Cardiac fibroblast (primary cell): ENCODE measurements at regions not wholly inside any gene's neighbourhood (a gene's known extent, or its start where the extent isn't known, plus 50 kb on each side); places are given as distances from the start of the nearest gene placed in this dataset.

Experiments
- DNase-seq, 2 donors: peaks; one replicate each; pipeline versions ENCODE4 v3.0.0 to v3.0.0-alpha.2; 2010; ENCODE audit warnings: low read depth in 2 of 2
- H3K4me3 ChIP-seq, 2 donors: replicated peaks in 1 of 2; 1 replicate in 1 of 2; 2 replicates in 1 of 2; pipeline ENCODE4 v1.5.1; 2011; ENCODE audit warnings: low read depth in 2 of 2, low read length in 2 of 2, mild to moderate bottlenecking in 2 of 2, moderate library complexity in 1 of 2
- TF ChIP-seq, protein P1 (sequence below): IDR thresholded peaks from one replicate; pipeline ENCODE4 v1.5.1; 2011; ENCODE audit warnings: low read depth, mild to moderate bottlenecking, low read length, inconsistent platforms

- no peak for DNase-seq
- no peak overlapping the region for H3K4me3 ChIP-seq
- TF ChIP-seq, protein P1, sequence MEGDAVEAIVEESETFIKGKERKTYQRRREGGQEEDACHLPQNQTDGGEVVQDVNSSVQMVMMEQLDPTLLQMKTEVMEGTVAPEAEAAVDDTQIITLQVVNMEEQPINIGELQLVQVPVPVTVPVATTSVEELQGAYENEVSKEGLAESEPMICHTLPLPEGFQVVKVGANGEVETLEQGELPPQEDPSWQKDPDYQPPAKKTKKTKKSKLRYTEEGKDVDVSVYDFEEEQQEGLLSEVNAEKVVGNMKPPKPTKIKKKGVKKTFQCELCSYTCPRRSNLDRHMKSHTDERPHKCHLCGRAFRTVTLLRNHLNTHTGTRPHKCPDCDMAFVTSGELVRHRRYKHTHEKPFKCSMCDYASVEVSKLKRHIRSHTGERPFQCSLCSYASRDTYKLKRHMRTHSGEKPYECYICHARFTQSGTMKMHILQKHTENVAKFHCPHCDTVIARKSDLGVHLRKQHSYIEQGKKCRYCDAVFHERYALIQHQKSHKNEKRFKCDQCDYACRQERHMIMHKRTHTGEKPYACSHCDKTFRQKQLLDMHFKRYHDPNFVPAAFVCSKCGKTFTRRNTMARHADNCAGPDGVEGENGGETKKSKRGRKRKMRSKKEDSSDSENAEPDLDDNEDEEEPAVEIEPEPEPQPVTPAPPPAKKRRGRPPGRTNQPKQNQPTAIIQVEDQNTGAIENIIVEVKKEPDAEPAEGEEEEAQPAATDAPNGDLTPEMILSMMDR = no peak
These were observed 370.4 kb upstream of the HSF2 start for GRCh38 chr6:122028933-122029522.

DNA sequence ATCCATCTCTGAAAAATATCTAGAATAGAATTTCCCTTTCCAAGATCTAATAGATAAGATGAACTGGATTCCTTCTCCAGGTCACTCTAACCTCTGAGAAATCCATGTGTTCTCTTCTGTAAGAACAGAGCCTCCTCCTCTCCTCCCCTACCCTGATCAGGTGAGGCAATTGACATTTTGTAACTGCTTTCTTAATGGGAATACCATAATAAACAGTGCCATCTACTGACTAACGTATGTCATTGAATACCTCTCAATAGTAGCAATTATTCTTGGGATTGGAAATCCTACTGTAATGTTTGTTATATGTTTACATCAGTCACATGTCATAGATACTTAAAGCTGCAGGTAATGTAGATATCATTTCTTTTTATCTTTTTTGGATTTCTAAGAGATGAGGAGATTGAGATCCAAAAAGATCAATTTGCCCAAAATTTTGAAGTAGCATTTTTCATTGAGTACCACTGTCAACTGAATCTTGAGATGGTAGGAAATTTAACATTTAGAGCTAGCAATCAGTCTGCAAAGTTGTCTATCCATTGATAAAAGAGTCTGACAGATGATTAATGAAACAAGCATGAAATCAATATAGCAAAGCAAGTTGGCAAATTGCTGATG, 365.8 kb upstream of the HSF2 start:
- no peak overlapping the region for H3K4me3 ChIP-seq
- TF ChIP-seq, protein P1 = peak; percentile 38
- DNase-seq = peak; percentile 76 to 81

GRCh38 chr6:122035173-122035572, 364.3 kb upstream of the HSF2 start:
- DNase-seq = no peak
- TF ChIP-seq, protein P1 = no peak
- H3K4me3 ChIP-seq = no peak overlapping the region

DNA sequence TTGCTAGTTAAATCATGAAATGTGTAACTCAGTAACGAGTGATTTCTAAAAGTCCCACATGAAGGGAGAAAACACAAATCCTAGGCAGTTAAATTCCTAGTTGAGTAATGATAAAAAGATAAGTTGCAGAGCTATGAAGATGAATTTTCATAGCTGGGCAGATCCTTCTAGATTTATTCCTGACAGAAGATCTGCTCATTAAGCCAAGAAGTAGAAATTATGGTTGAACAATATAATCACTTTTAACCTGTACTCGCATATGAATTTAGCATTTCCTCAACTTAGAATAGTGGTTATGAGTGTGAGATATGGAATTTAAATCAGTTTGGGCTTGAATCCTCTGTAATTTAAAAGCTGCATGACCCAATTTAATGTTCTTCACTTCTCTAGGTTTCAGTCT, 359.2 kb upstream of the HSF2 start:
- no peak overlapping the region for H3K4me3 ChIP-seq
- TF ChIP-seq, protein P1 = no peak
- no peak for DNase-seq

DNA sequence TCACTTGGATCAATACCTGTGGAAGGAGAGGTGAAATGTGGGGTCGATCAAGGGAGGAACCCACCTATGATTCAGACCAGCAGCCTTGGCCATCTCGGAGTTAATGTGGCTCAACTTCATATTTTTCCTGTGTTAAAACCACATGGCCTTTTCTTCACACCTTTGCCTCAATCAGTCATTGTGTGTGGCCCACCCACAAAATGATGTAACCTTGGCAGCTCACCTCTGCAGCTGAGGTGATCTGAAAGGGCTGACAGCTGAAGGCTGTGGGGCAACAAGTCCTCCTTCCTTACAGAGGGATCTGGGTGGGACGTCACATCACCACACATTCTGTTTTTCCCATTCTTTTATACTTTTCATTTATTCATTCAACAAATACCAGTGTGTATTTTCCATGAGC, 357.1 kb upstream of the HSF2 start:
- no peak overlapping the region for H3K4me3 ChIP-seq
- TF ChIP-seq, protein P1 = no peak
- DNase-seq = no peak

DNA sequence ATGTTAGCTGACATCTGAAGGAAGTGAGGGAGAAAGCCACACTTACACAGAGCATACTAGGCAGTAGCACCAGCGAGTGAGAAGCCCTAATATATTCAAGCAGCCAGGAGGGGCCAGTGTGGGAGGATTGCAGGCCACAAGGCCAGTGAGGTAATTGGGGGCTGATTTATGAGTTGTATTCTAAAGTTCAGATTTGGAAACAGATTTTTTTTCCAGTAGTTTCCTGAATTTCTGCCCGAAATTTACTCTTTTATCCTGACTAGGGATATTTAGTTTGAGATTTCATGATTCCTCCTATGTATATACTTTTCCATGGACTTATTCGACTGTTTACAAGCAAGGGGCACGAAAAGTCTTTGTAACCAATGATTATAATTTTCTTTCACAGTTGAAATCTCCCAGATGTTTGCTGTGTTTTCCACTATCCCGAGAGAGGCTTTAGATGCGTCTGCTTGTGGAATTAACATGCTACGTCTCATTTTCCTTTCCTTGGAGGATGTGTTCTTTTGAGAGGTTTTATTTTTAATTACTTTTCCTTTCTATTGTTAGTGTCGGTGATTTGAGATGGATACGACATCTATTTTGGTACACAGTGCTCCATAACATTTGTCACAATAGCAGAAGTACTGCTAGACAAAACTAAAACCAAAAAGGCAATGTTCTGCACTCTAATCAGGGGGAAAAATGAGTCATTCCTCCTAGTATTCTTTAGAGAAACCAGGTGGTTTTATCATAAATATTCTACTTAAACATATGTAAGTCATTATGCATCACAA, 356.3 kb upstream of the HSF2 start:
- no peak overlapping the region for H3K4me3 ChIP-seq
- DNase-seq = peak in 1 of 2 donors; percentile 22
- TF ChIP-seq, protein P1 = no peak
